ENCODE measurements at regions not wholly inside any gene's neighbourhood (a gene's known extent, or its start where the extent isn't known, plus 50 kb on each side); places are given as distances from the start of the nearest gene placed in this dataset.
"Not testable (repeated sequence)": the region's sequence is repeated elsewhere in the genome, so short reads cannot be mapped to it uniquely, and the experiment has no call there.

- intact Hi-C loops (cut with DNase I) = no loop called here
- TF ChIP-seq, protein P1, sequence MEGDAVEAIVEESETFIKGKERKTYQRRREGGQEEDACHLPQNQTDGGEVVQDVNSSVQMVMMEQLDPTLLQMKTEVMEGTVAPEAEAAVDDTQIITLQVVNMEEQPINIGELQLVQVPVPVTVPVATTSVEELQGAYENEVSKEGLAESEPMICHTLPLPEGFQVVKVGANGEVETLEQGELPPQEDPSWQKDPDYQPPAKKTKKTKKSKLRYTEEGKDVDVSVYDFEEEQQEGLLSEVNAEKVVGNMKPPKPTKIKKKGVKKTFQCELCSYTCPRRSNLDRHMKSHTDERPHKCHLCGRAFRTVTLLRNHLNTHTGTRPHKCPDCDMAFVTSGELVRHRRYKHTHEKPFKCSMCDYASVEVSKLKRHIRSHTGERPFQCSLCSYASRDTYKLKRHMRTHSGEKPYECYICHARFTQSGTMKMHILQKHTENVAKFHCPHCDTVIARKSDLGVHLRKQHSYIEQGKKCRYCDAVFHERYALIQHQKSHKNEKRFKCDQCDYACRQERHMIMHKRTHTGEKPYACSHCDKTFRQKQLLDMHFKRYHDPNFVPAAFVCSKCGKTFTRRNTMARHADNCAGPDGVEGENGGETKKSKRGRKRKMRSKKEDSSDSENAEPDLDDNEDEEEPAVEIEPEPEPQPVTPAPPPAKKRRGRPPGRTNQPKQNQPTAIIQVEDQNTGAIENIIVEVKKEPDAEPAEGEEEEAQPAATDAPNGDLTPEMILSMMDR (IDR thresholded peaks at IDR 0.05) = peak; percentile 42 to 55 (median 54)
- TF ChIP-seq POLR2A (IDR thresholded peaks at IDR 0.05) = no peak
- Histone ChIP-seq H3K27ac (no peak overlapping the region), H3K4me3 (no peak overlapping the region), H3K27me3 (no peaks in the 10 kb centered on the region), H3K9me3 (no peaks in the 10 kb centered on the region), H3K36me3 (no peaks in the 10 kb centered on the region), H3K4me1 (no peaks in the 10 kb centered on the region)
- peak in 2 of 3 donors; percentile 23 to 41 for DNase-seq
- 20% methylated on average over 1 of the region's 4 CpGs for WGBS (ENCODE audit: insufficient coverage, low coverage, low lambda C conversion rate, missing lambda C conversion rate)
- peak; percentile 90 to 99 (median 94) for ATAC-seq
Observed at GRCh38 chr3:75294124-75294523, 370.0 kb upstream of the FRG2C start.

GRCh38 chr3:75295013-75295412, 369.1 kb upstream of the FRG2C start:
- no peaks in the 10 kb centered on the region for H3K9me3 ChIP-seq
- peak in 1 of 3 donors; percentile 18 for DNase-seq
- intact Hi-C loops (cut with DNase I) = no loop called here
- H3K4me1 ChIP-seq = no peaks in the 10 kb centered on the region
- H3K4me3 ChIP-seq = no peak overlapping the region
- H3K36me3 ChIP-seq = no peaks in the 10 kb centered on the region
- ATAC-seq = peak in 3 of 4 donors; percentile 17 to 86 (median 39)
- H3K27me3 ChIP-seq = no peaks in the 10 kb centered on the region
- H3K27ac ChIP-seq = no peak overlapping the region
- TF ChIP-seq, protein P1 (IDR thresholded peaks at IDR 0.05) = no peak
- TF ChIP-seq POLR2A (IDR thresholded peaks at IDR 0.05) = no peak
- WGBS (ENCODE audit: insufficient coverage, low coverage, low lambda C conversion rate, missing lambda C conversion rate) = 30% methylated on average over 7 of the region's 7 CpGs

- H3K36me3 ChIP-seq = no peaks in the 10 kb centered on the region
- intact Hi-C loops (cut with DNase I) = no loop called here
- H3K27ac ChIP-seq = no peak overlapping the region
- H3K27me3 ChIP-seq = no peaks in the 10 kb centered on the region
- no peak for DNase-seq
- H3K9me3 ChIP-seq = no peaks in the 10 kb centered on the region
- no peak for ATAC-seq
- H3K4me3 ChIP-seq = no peak overlapping the region
- TF ChIP-seq, protein P1 (IDR thresholded peaks at IDR 0.05) = no peak
- no peak for TF ChIP-seq POLR2A (IDR thresholded peaks at IDR 0.05)
- H3K4me1 ChIP-seq = no peaks in the 10 kb centered on the region
- WGBS (ENCODE audit: insufficient coverage, low coverage, low lambda C conversion rate, missing lambda C conversion rate) = 38% methylated on average over 2 of the region's 3 CpGs
Observed at GRCh38 chr3:75296858-75297257, 367.3 kb upstream of the FRG2C start.

GRCh38 chr3:75300606-75301005, 363.5 kb upstream of the FRG2C start:
- intact Hi-C loops (cut with DNase I) = no loop called here
- Histone ChIP-seq H3K4me3 (no peak overlapping the region), H3K27me3 (no peaks in the 10 kb centered on the region), H3K9me3 (no peaks in the 10 kb centered on the region), H3K36me3 (no peaks in the 10 kb centered on the region), H3K27ac (no peak overlapping the region), H3K4me1 (no peaks in the 10 kb centered on the region)
- ATAC-seq (peak in 1 of 4 donors; percentile 48), DNase-seq (no peak)
- 28% methylated on average over 3 of the region's 3 CpGs for WGBS (ENCODE audit: insufficient coverage, low coverage, low lambda C conversion rate, missing lambda C conversion rate)
- TF ChIP-seq, protein P1 (IDR thresholded peaks at IDR 0.05) = no peak
- TF ChIP-seq POLR2A (IDR thresholded peaks at IDR 0.05) = no peak

DNA sequence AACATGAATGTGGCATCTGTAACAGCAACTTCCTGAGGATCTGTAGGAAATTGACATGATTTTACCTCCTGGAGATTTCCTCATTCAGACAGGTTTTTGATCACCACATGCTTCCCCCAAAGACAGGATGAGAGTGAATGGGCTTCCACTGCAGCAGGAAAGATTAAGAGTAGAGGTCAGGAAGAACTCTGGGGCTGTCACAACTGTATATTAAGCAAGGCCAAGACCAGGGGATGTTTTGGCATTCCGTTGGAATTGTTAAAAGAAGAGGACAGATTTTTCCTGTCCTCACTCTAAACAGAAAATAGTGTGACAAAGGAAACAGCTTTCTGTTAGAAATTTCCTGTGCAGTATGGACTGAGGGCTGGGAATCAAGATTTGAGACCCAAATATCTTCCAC, 363.1 kb upstream of the FRG2C start:
- H3K4me1 ChIP-seq; intact Hi-C loops (cut with DNase I); H3K9me3 ChIP-seq; H3K27me3 ChIP-seq; H3K27ac ChIP-seq; H3K36me3 ChIP-seq; H3K4me3 ChIP-seq; DNase-seq: not testable (repeated sequence)
- peak; percentile 26 to 79 (median 50) for ATAC-seq
- WGBS (ENCODE audit: insufficient coverage, low coverage, low lambda C conversion rate, missing lambda C conversion rate) = 20% methylated on average over 1 of the region's 1 CpG

Data from right lobe of liver (tissue), 6 donors.